ENCODE measurements at regions not wholly inside any gene's neighbourhood (a gene's known extent, or its start where the extent isn't known, plus 50 kb on each side); places are given as distances from the start of the nearest gene placed in this dataset.

DNA sequence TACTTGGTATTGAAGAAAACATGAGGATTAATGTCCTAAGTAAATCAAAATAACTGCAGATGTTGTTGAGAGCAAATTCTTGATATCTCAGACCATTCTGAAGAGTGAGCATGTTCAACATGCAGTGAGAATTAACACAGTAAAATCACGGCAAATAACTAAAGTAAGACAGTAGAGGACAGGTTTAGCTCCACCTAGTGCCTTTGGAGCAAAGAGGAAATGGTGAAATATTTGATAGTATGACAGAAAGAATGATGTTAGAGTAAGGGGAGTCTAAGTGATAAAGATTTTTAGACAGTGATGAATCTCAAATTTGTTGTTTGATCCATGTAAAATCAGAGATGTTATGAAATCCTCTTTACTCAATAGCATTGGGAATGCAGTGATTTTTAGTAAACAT is 424.2 kb downstream of the TMEM161B start:
- TF ChIP-seq, protein P1, sequence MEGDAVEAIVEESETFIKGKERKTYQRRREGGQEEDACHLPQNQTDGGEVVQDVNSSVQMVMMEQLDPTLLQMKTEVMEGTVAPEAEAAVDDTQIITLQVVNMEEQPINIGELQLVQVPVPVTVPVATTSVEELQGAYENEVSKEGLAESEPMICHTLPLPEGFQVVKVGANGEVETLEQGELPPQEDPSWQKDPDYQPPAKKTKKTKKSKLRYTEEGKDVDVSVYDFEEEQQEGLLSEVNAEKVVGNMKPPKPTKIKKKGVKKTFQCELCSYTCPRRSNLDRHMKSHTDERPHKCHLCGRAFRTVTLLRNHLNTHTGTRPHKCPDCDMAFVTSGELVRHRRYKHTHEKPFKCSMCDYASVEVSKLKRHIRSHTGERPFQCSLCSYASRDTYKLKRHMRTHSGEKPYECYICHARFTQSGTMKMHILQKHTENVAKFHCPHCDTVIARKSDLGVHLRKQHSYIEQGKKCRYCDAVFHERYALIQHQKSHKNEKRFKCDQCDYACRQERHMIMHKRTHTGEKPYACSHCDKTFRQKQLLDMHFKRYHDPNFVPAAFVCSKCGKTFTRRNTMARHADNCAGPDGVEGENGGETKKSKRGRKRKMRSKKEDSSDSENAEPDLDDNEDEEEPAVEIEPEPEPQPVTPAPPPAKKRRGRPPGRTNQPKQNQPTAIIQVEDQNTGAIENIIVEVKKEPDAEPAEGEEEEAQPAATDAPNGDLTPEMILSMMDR (IDR thresholded peaks at IDR 0.05) = no peak
- DNase-seq (no peak), ATAC-seq (no peak)
- H3K4me1 ChIP-seq = no peaks in the 10 kb centered on the region
- H3K27ac ChIP-seq = no peak overlapping the region
- H3K36me3 ChIP-seq = no peaks in the 10 kb centered on the region
- no peaks in the 10 kb centered on the region for H3K27me3 ChIP-seq
- H3K4me3 ChIP-seq = no peak overlapping the region
- intact Hi-C loops (cut with DNase I) = no loop called here
- H3K9me3 ChIP-seq = peaks cover 0 to 24% of the 10 kb centered on the region in 2 donors

DNA sequence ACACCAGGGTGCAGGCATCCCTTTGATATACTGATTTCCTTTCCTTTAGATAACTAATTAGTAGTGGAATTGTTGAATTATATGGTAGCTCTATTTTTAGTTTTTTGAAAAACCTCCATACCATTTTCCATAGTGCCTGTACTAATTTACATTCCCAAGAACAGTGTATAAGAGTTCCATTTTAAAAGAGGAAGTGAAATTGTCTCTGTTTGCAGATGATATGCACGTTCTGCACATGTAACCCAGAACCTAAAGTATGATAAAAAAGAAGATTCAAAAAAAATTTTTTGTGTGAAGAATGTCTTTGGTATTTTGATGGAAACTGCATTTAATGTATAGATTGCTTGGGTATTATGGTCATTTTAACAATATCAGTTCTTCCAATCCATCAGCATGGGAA is 424.0 kb upstream of the CCNH start:
- intact Hi-C loops (cut with DNase I) = no loop called here
- TF ChIP-seq, protein P1 (IDR thresholded peaks at IDR 0.05) = no peak
- DNase-seq = no peak
- H3K4me1 ChIP-seq = no peaks in the 10 kb centered on the region
- H3K36me3 ChIP-seq = no peaks in the 10 kb centered on the region
- no peak for ATAC-seq
- H3K9me3 ChIP-seq = peaks cover 0 to 52% of the 10 kb centered on the region in 2 donors
- H3K27ac ChIP-seq = no peak overlapping the region
- H3K4me3 ChIP-seq = no peak overlapping the region
- H3K27me3 ChIP-seq = no peaks in the 10 kb centered on the region

DNA sequence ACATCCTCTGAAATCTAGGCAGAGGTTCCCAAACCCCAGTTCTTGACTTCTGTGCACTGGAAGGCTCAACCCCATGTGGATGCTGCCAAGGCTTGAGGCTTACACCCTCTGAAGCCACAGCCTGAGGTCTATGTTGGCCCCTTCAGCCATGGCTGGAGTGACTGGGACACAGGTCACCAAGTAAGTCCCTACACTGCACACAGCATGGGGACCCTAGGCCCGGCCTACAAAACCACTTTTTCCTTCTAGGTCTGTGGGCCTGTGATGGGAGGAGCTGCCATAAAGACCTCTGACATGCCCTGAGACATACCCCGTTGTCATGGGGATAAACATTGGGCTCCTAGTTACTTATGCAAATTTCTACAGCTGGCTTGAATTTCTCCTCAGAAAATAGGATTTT is 418.8 kb upstream of the CCNH start:
- TF ChIP-seq, protein P1 (IDR thresholded peaks at IDR 0.05) = no peak
- no peaks in the 10 kb centered on the region for H3K27me3 ChIP-seq
- no peaks in the 10 kb centered on the region for H3K36me3 ChIP-seq
- H3K9me3 ChIP-seq = peaks cover 0 to 28% of the 10 kb centered on the region in 2 donors
- intact Hi-C loops (cut with DNase I) = no loop called here
- no peaks in the 10 kb centered on the region for H3K4me1 ChIP-seq
- DNase-seq = no peak
- H3K27ac ChIP-seq = no peak overlapping the region
- H3K4me3 ChIP-seq = no peak overlapping the region
- ATAC-seq = no peak

DNA sequence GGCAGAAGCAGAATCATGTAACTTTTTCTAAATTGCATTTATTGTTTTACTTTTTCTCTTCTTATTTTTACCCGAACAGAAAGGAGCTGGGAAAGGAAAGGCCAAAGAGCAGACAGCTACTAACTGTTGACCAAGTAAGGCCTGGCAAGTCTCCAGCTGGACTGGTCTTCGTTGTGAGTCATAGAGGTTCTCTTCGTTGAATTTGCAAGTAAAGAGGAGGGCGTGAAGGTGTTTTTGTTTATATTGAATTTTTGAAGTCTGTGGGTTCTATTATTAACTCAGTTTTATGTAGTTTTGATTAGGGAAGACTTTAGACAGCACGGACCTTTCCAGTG is 416.5 kb upstream of the CCNH start:
- H3K27me3 ChIP-seq = no peaks in the 10 kb centered on the region
- ATAC-seq (peak; percentile 42), DNase-seq (no peak)
- intact Hi-C loops (cut with DNase I) = no loop called here
- TF ChIP-seq, protein P1 (IDR thresholded peaks at IDR 0.05) = no peak
- H3K4me1 ChIP-seq = no peaks in the 10 kb centered on the region
- H3K4me3 ChIP-seq = no peak overlapping the region
- peaks cover 0 to 27% of the 10 kb centered on the region in 2 donors for H3K9me3 ChIP-seq
- no peaks in the 10 kb centered on the region for H3K36me3 ChIP-seq
- H3K27ac ChIP-seq = no peak overlapping the region

DNA sequence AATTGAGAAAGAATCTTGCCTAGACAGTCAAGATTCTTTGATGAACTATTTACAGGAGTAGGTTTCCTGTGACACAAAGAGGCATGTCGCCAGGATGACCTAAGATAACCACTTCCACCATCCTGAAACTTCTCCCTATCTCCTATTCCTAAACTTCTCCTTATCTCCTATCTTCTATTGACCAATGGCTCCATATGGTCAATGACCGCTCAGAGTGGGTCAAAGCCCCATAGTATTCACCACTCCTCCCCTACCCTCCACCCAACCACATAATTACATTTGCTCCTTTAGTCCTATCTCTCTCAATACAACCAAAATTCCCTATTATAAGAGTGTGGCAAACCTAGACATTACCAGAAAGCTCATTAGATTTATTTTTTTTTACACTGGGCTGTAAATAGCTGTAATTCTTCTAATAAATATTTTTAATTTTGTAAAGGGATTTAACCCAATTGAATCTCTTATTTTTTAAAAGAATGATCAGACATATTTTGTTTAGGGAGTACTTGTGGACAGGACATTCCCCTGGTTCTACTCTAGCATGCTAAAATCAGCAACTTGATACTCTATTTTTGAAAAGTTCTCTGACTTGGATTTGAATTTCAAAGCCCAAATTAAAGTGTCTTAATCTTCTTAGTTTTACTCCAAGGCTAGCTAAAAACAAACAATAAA is 416.0 kb upstream of the CCNH start:
- Histone ChIP-seq H3K27ac (no peak overlapping the region), H3K9me3 (peaks cover 0 to 25% of the 10 kb centered on the region in 2 donors), H3K27me3 (no peaks in the 10 kb centered on the region), H3K36me3 (no peaks in the 10 kb centered on the region), H3K4me1 (no peaks in the 10 kb centered on the region), H3K4me3 (no peak overlapping the region)
- DNase-seq (no peak), ATAC-seq (no peak)
- TF ChIP-seq, protein P1 (IDR thresholded peaks at IDR 0.05) = no peak
- intact Hi-C loops (cut with DNase I) = no loop called here

All from left lung (tissue), 4 donors.